GM10266 (cell line): ENCODE measurements at regions not wholly inside any gene's neighbourhood (a gene's known extent, or its start where the extent isn't known, plus 50 kb on each side); places are given as distances from the start of the nearest gene placed in this dataset.

Experiments
- DNase-seq: peaks from one replicate; pipeline ENCODE4 v3.0.0; 2012; ENCODE audit errors: extremely low spot score
- TF ChIP-seq, protein P1 (sequence below): IDR thresholded peaks from 2 replicates; pipeline ENCODE4 v1.5.1; 2012; ENCODE audit warnings: mild to moderate bottlenecking, low read depth; ENCODE audit not compliant: control insufficient read depth, insufficient read depth; ENCODE audit errors: missing control alignments

DNA sequence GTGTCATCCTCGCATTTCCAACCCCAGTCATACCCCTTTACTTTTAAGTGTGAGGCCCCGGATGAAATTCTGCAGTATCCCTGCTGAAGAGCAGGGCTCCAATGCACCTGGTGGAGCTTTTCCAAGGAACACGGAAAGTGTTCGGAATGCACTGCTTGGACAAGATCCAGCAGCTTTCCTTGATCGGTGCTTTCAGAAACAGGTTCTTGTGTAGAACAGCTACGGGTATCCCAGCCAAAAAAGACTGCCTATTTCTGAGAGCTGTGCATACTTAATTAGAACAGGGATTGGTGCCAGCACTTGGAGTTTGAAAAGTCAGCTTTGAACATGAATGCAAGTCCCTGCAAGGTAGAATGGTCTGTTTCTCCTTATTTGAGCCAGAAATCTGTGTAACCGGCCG, 87.2 kb upstream of the C1QTNF9B start:
- no peak for DNase-seq
- TF ChIP-seq, protein P1, sequence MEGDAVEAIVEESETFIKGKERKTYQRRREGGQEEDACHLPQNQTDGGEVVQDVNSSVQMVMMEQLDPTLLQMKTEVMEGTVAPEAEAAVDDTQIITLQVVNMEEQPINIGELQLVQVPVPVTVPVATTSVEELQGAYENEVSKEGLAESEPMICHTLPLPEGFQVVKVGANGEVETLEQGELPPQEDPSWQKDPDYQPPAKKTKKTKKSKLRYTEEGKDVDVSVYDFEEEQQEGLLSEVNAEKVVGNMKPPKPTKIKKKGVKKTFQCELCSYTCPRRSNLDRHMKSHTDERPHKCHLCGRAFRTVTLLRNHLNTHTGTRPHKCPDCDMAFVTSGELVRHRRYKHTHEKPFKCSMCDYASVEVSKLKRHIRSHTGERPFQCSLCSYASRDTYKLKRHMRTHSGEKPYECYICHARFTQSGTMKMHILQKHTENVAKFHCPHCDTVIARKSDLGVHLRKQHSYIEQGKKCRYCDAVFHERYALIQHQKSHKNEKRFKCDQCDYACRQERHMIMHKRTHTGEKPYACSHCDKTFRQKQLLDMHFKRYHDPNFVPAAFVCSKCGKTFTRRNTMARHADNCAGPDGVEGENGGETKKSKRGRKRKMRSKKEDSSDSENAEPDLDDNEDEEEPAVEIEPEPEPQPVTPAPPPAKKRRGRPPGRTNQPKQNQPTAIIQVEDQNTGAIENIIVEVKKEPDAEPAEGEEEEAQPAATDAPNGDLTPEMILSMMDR, result no peak

DNA sequence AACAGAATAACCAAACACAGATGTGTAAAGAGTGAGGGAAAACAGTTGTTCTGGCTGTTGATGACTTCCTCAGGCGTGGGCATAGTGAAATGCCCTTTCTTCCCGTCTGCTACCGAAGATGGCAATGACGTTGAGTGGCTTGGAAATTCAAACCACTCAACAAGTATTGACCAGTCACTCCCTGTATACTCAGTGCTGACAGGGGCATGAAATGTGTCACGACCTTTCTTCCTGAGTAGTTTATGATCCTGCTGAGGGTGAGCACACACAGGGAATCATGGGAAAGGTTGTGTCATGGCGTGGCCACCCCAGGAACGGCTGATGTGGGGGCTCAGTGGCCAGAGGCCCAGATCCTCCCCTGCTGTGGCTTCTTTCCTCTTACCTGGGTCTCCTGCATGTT, 87.8 kb upstream of the C1QTNF9B start:
- TF ChIP-seq, protein P1, result no peak
- no peak for DNase-seq

DNA sequence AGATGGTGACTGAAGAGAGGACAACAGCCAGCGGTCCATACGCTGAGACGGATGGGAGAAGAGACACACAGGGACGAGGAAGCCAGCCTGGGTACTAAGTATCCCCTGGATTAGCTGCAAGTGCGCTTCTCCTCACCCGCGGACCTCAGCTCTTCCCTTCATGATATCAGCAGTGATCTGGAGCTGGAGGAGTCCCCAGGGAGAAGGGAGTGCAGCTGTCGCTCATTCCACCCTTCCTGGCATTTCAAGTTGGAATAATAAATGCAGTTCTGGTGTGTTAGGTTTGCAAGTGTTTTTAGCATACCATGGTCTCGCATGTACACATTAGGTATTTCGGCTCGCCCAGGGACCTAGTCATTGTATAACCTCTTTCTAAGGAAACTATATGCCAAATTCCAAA, 88.5 kb upstream of the C1QTNF9B start:
- TF ChIP-seq, protein P1, result no peak
- DNase-seq, result no peak

DNA sequence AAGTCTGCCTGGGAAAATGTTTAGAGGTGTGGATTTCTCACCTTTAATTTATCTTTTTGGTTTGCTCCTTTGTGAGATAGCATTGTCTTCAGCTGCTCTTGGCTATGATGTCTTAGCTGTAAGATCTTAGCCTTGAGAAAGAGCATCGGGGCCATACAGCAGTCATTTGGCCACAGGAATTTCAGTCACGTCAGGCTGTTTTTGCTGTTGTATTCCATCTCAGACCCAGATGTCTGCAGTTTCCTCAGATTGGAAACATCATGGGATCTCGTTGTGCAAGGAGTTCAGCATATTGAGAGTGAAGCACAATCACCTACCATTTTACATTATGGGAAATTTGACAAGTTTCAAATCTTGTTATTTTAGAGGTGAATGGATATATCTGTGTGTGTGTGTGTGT, 89.3 kb upstream of the C1QTNF9B start:
- TF ChIP-seq, protein P1, result no peak
- DNase-seq, result no peak

DNA sequence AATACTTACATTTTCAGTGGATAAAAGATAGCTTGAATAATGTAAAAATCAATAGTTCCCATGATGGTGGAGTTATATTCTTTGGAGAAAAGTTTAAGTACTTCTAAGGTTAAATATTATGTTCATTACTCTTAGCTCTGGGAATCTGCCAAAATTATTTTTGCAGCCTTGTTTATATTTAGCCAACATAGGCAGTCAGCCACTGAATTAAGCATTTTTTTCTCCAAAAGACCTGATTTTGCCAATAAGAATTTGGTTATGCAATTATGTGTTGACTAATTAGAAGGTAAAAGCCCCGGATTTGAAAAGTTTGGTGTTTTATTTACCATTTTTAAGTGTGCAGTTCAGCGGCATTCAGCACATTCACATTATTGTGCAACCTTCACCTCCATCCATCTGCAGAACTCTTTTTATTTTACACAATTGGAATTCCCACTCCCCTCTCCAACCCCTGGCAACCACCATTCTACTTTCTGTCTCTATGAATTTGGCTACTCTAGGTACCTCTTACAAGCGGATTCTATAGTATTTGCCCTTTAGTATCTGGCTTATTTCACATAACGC, 90.1 kb upstream of the C1QTNF9B start:
- DNase-seq, result no peak
- TF ChIP-seq, protein P1, result no peak

- no peak for DNase-seq
- TF ChIP-seq, protein P1, result no peak
Measured at GRCh38 chr13:23988546-23989122, 91.3 kb upstream of the C1QTNF9B start.

GRCh38 chr13:23990455-23990854, 93.2 kb upstream of the C1QTNF9B start:
- no peak for DNase-seq
- TF ChIP-seq, protein P1, result no peak
